ENCODE measurements at regions not wholly inside any gene's neighbourhood (a gene's known extent, or its start where the extent isn't known, plus 50 kb on each side); places are given as distances from the start of the nearest gene placed in this dataset.

DNA sequence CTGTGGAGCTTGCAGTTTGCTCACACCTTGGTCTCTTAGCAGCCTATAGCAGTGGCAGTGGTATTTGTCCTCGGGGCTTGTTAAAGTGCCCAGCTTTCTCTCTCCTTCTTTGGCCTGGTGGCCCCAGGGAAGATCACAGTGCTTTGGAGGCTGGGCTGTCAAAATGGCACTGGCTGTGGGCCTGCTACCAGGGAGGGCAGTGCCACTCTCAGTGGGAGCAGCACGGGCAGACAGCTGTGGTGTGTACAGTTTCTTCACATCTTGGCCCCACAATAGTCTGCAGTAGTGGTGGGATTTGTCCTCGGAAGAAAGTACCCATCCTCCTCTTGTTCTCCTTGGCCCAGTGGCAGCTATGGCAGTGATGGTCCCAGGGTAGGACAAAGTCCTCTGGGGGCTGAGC, 164.4 kb upstream of the GORAB start:
- peaks cover 0 to 31% (median 0%) of the 10 kb centered on the region in 12 donors for H3K9me3 ChIP-seq
- H3K27me3 ChIP-seq = no peaks in the 10 kb centered on the region
- WGBS, 4 donors = 75 to 92% (median 87%) methylated on average over 2 to 3 of the region's 3 CpGs
- no peak for ATAC-seq
- no peak overlapping the region for H3K27ac ChIP-seq
- no peaks in the 10 kb centered on the region for H3K4me1 ChIP-seq
- TF ChIP-seq, protein P1, sequence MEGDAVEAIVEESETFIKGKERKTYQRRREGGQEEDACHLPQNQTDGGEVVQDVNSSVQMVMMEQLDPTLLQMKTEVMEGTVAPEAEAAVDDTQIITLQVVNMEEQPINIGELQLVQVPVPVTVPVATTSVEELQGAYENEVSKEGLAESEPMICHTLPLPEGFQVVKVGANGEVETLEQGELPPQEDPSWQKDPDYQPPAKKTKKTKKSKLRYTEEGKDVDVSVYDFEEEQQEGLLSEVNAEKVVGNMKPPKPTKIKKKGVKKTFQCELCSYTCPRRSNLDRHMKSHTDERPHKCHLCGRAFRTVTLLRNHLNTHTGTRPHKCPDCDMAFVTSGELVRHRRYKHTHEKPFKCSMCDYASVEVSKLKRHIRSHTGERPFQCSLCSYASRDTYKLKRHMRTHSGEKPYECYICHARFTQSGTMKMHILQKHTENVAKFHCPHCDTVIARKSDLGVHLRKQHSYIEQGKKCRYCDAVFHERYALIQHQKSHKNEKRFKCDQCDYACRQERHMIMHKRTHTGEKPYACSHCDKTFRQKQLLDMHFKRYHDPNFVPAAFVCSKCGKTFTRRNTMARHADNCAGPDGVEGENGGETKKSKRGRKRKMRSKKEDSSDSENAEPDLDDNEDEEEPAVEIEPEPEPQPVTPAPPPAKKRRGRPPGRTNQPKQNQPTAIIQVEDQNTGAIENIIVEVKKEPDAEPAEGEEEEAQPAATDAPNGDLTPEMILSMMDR (IDR thresholded peaks at IDR 0.05) = no peak
- TF ChIP-seq POLR2A (IDR thresholded peaks at IDR 0.05) = no peak
- no peak overlapping the region for H3K4me3 ChIP-seq
- H3K36me3 ChIP-seq = no peaks in the 10 kb centered on the region
- DNase-seq = no peak
- intact Hi-C loops (cut with DNase I) = loop anchor here in 1 of 10 donors (10.0 kb wide), 1 partner anchor 53 kb away; no protein-coding TSS in a partner anchor

DNA sequence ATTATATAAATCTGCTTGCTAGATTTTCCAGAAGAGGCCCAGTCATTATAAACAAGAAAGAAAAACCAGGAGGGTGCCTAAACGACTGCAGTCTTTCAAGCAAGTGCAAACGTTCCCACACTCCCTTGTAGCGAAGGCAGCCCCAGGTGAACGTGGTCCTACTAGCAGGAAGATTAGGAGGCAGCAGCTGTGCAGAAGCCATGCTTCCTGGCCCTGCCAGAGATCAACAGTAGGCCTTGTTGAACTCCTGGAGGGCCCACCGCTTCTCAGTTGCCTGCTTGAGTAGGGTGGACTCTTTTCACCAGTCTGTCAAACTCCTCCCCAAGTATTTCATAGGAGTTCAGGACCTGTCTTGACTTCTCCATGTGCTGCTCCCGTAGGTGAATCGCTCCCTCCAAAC, 163.0 kb upstream of the GORAB start:
- 75 to 78% (median 77%) methylated on average over 7 of the region's 7 CpGs for WGBS, 4 donors
- no peak for DNase-seq
- no peak overlapping the region for H3K27ac ChIP-seq
- intact Hi-C loops (cut with DNase I) = loop anchor here in 1 of 10 donors (10.0 kb wide), 1 partner anchor 54 kb away; no protein-coding TSS in a partner anchor
- TF ChIP-seq, protein P1 (IDR thresholded peaks at IDR 0.05) = no peak
- no peak for TF ChIP-seq POLR2A (IDR thresholded peaks at IDR 0.05)
- no peak for ATAC-seq
- H3K27me3 ChIP-seq = no peaks in the 10 kb centered on the region
- no peaks in the 10 kb centered on the region for H3K4me1 ChIP-seq
- H3K36me3 ChIP-seq = no peaks in the 10 kb centered on the region
- peaks cover 0 to 26% (median 0%) of the 10 kb centered on the region in 12 donors for H3K9me3 ChIP-seq
- H3K4me3 ChIP-seq = no peak overlapping the region

DNA sequence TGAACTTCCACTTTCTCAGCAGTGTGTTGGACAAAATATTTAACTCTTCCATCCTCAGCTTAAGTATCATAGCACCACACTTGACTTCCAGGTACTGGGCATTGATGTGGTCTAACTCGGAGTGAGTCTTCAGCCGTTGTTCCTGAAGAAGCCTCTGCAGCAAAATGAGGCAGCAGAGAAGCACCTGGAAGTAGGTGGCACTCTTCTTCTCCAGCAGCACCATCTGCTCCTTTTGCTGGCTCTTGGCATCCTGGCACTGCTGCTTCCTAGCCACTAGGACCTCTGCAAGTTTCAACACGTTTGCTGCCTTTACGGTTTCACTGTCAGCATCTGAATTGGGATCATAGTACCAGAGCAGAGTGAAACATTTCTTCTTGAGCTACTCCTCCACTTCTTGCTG, 162.5 kb upstream of the GORAB start:
- H3K4me1 ChIP-seq = no peaks in the 10 kb centered on the region
- ATAC-seq (no peak), DNase-seq (no peak)
- H3K27ac ChIP-seq = no peak overlapping the region
- H3K9me3 ChIP-seq = peaks cover 0 to 24% (median 0%) of the 10 kb centered on the region in 12 donors
- H3K27me3 ChIP-seq = no peaks in the 10 kb centered on the region
- H3K36me3 ChIP-seq = no peaks in the 10 kb centered on the region
- no peak for TF ChIP-seq POLR2A (IDR thresholded peaks at IDR 0.05)
- TF ChIP-seq, protein P1 (IDR thresholded peaks at IDR 0.05) = no peak
- intact Hi-C loops (cut with DNase I) = loop anchor here in 1 of 10 donors (10.0 kb wide), 1 partner anchor 55 kb away; no protein-coding TSS in a partner anchor
- WGBS, 4 donors = 89 to 98% (median 93%) methylated on average over 4 of the region's 4 CpGs
- H3K4me3 ChIP-seq = no peak overlapping the region

DNA sequence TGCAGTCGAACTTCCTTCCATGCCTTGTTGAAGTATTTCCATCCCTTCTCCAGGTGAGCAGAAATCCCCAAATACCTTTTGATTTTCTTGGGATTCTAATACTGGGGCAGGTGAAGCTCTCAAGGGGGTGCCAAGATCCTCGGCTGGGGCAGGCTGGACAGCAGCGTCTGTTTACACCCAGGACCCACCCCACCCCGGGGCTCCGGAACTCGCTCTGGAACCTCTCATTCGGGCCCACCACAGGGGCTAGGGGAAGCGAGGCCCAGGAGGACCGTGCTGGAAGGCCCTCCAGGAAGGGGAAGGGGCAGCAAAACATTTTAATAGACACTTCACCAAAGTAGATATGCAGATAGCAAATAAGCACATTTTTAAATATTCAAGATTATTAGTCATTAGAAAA, 161.9 kb upstream of the GORAB start:
- Histone ChIP-seq H3K9me3 (peaks cover 0 to 17% (median 0%) of the 10 kb centered on the region in 12 donors), H3K27ac (no peak overlapping the region)
- WGBS, 4 donors = 83 to 96% (median 91%) methylated on average over 9 of the region's 9 CpGs

More for the DNA sequence above, 161.9 kb upstream of the GORAB start:
- Histone ChIP-seq H3K4me1 (no peaks in the 10 kb centered on the region), H3K4me3 (no peak overlapping the region), H3K36me3 (no peaks in the 10 kb centered on the region), H3K27me3 (no peaks in the 10 kb centered on the region)
- intact Hi-C loops (cut with DNase I) = no loop called here
- TF ChIP-seq, protein P1 (IDR thresholded peaks at IDR 0.05) = no peak
- no peak for TF ChIP-seq POLR2A (IDR thresholded peaks at IDR 0.05)
- no peak for ATAC-seq
- no peak for DNase-seq

Measured in heart left ventricle (tissue), 16 donors.